ENCODE measurements at regions not wholly inside any gene's neighbourhood (a gene's known extent, or its start where the extent isn't known, plus 50 kb on each side); places are given as distances from the start of the nearest gene placed in this dataset.

GRCh38 chr5:8247049-8247899, 378.3 kb downstream of the MTRR start:
- DNase-seq: no peak

GRCh38 chr5:8253376-8253775, 384.4 kb downstream of the MTRR start:
- DNase-seq: no peak

GRCh38 chr5:8254674-8255073, 385.7 kb downstream of the MTRR start:
- no peak for DNase-seq

- no peak for DNase-seq
Observed at GRCh38 chr5:8258801-8259200, 389.9 kb downstream of the MTRR start.

- DNase-seq: no peak
Observed at GRCh38 chr5:8270246-8270645, 401.3 kb downstream of the MTRR start.

- no peak for DNase-seq
Observed at GRCh38 chr5:8280711-8281363, 411.9 kb downstream of the MTRR start.

- DNase-seq: no peak
Observed at GRCh38 chr5:8288334-8288733, 419.4 kb downstream of the MTRR start.

- no peak for DNase-seq
Observed at GRCh38 chr5:8288897-8289516, 420.1 kb downstream of the MTRR start.

- DNase-seq: no peak
Observed at GRCh38 chr5:8289779-8290178, 420.8 kb downstream of the MTRR start.

GRCh38 chr5:8290721-8291120, 421.8 kb downstream of the MTRR start:
- no peak for DNase-seq

GRCh38 chr5:8291641-8292040, 422.7 kb downstream of the MTRR start:
- no peak for DNase-seq

- DNase-seq: no peak
Observed at GRCh38 chr5:8295141-8295540, 426.2 kb downstream of the MTRR start.

GRCh38 chr5:8299716-8300115, 430.8 kb downstream of the MTRR start:
- DNase-seq: no peak

GRCh38 chr5:8304341-8304740, 435.4 kb downstream of the MTRR start:
- DNase-seq: no peak

GRCh38 chr5:8306288-8306896, 437.4 kb downstream of the MTRR start:
- no peak for DNase-seq

GRCh38 chr5:8314965-8315364, 446.0 kb downstream of the MTRR start:
- no peak for DNase-seq

GRCh38 chr5:8316608-8317280, 447.8 kb downstream of the MTRR start:
- no peak for DNase-seq

- DNase-seq: no peak
Observed at GRCh38 chr5:8317335-8317734, 448.4 kb downstream of the MTRR start.

- DNase-seq: no peak
Observed at GRCh38 chr5:8320244-8320643, 451.3 kb downstream of the MTRR start.

- DNase-seq: no peak
Observed at GRCh38 chr5:8321272-8321671, 452.3 kb downstream of the MTRR start.

- no peak for DNase-seq
Observed at GRCh38 chr5:8322484-8322883, 453.5 kb downstream of the MTRR start.

GRCh38 chr5:8327016-8327415, 458.1 kb downstream of the MTRR start:
- DNase-seq: no peak

GRCh38 chr5:8329773-8330172, 460.8 kb downstream of the MTRR start:
- no peak for DNase-seq
